ENCODE measurements at regions not wholly inside any gene's neighbourhood (a gene's known extent, or its start where the extent isn't known, plus 50 kb on each side); places are given as distances from the start of the nearest gene placed in this dataset.

- no peak for TF ChIP-seq RELA (CRISPR knock-in tag; IDR thresholded peaks at IDR 0.05; ENCODE audit: borderline replicate concordance)
- no peak for TF ChIP-seq ZSCAN18 (CRISPR knock-in tag; IDR thresholded peaks at IDR 0.05)
- no peak for TF ChIP-seq CTCF (IDR thresholded peaks at IDR 0.05)
- TF ChIP-seq ELF4 (CRISPR knock-in tag; IDR thresholded peaks at IDR 0.05; ENCODE audit: low read depth) = no peak
- TF ChIP-seq NFYB (CRISPR knock-in tag; conservative IDR thresholded peaks at IDR 0.05; ENCODE audit: low read depth) = no peak
- TF ChIP-seq RORB (CRISPR knock-in tag; IDR thresholded peaks at IDR 0.05) = no peak
- no peak for TF ChIP-seq ESRRA (CRISPR knock-in tag; IDR thresholded peaks at IDR 0.05; ENCODE audit: borderline replicate concordance)
- TF ChIP-seq ZNF121 (CRISPR knock-in tag; IDR thresholded peaks at IDR 0.05) = no peak
- TF ChIP-seq, protein P1, sequence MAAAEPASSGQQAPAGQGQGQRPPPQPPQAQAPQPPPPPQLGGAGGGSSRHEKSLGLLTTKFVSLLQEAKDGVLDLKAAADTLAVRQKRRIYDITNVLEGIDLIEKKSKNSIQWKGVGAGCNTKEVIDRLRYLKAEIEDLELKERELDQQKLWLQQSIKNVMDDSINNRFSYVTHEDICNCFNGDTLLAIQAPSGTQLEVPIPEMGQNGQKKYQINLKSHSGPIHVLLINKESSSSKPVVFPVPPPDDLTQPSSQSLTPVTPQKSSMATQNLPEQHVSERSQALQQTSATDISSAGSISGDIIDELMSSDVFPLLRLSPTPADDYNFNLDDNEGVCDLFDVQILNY (CRISPR knock-in tag; IDR thresholded peaks at IDR 0.05) = no peak
- no peak for TF ChIP-seq ATF6 (CRISPR knock-in tag; IDR thresholded peaks at IDR 0.05)
- no peak for TF ChIP-seq CREB1 (CRISPR knock-in tag; IDR thresholded peaks at IDR 0.05)
These were observed 247.7 kb downstream of the IL15 start for GRCh38 chr4:141884070-141884469.
